Left ventricle myocardium superior (tissue), 1 donor: ENCODE measurements at regions not wholly inside any gene's neighbourhood (a gene's known extent, or its start where the extent isn't known, plus 50 kb on each side); places are given as distances from the start of the nearest gene placed in this dataset.

Source experiments
- ATAC-seq: fragments of 200-7000 bp; cut with Tn5 transposase; one replicate; pipeline ENCODE4 v1.9.1; 2020; ENCODE audit warnings: mild to moderate bottlenecking, moderate library complexity
- DNase-seq: peaks from one replicate; pipeline ENCODE4 v3.0.0-alpha.2; 2020
- intact Hi-C: fragments of 100-400 bp; cut with micrococcal nuclease; formaldehyde crosslinking; loops from one replicate; pipeline ENCODE4 v1.11.0; 2022
- donor health status: DM: no; HTN: yes; CAD: no; lungs with severe emphysema.

DNA sequence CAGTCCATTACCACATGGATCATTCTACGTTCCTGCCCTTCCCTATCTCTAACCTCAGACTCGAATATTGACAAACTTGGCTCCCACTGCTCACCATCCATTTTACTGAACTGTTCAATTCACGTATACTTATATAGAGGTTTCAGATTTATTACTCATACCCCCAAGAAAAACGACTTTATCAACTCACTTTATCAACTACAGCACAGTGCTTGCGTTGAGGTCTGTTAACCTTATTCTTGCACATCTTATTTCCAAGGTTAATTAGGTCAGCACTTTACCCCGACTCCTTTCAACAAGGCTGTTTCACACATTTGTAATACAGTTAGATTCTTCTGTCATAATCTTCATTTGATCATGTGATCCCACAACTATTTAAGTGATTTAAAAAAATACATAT, 162.3 kb upstream of the AHR start:
- ATAC-seq (no peak), DNase-seq (no peak)
- intact Hi-C loops, result no loop called here

DNA sequence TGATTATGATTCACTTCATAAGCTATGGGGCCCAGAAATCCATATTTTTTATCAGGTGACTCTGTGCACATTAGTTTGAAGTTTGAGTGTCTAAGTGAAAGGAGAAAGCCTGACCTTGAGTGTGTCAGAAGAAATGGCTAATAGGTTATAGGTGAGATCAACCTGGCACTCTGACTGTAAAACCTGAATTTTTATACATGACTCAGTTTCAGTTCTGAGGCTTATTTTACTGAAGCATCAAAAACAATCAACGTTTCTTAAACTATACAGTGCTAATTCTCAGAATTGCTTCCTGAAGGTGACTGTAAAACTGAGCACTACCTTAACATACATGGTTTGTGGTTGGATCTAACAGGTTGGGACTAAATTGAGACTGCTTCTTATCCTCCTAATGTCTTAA, 159.4 kb upstream of the AHR start:
- no peak for ATAC-seq
- no peak for DNase-seq
- intact Hi-C loops, result no loop called here

DNA sequence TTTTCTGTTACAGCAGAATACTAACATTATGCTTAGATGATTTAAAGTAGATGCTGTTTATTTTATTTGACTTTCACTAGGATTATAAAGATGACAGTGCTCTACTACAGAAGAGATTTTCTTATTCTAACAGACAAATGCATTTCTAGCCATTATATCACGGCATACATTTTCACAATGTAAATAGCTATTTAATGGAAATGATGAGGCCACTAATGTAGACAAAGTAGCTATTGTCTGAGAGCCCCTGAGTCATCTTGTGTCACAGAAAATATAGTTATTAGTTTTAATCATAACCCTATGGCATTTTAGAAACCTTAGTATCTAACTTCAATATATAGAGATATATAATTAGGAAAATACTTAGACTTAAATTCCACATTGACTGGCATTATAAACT, 158.0 kb upstream of the AHR start:
- no peak for ATAC-seq
- intact Hi-C loops, result no loop called here
- DNase-seq, result no peak

DNA sequence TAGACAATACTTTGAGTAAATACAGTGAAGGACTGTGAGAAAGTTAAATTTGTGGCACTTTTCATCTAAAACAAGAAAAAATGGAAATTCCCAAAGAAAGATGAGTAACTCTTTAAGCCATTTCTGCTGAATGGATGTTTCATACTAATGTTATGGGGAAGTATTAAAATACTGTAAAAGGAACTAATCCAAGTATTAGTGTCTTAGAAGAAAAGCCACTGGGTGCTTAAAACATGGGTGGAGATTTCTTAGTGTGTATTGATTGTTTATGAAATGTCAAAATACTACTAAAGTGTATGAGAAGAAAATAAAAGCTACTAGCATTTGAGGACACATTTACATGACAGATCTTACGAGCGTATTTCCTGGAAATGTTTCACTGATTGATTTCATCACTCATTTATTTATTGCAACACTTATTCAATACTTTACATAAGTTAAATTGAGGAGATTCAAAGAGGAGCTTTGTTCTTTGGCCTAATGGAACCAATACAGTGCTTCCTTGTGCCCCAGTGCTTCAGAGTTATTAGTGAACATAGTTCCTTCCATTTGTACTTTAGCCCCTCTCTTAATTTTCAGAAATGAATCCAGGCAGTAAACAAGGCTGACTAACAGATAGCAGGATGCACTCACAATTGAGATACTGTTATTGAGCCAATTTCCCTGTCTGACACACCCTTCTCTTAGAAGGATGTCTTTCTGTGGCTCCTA, 155.5 kb upstream of the AHR start:
- ATAC-seq, result no peak
- no peak for DNase-seq
- intact Hi-C loops, result no loop called here

DNA sequence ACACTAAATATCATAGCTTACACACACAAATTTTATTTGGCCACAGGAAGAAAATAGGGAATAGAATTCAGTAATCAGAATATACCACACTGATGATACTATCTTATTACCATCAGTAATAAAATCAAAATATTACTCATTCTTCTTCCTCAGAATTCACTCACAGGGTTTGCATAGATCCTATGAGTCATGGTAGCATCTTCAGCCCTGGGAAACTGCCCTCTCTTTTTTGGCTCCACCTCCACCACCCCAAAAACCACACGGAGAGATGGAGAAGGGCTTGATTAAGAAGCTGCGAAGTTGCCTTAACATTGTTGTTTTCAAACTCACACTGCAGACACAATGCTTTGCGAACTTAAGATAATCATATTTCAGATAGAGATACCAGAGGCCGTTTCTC, 154.1 kb upstream of the AHR start:
- intact Hi-C loops, result no loop called here
- ATAC-seq (no peak), DNase-seq (no peak)

DNA sequence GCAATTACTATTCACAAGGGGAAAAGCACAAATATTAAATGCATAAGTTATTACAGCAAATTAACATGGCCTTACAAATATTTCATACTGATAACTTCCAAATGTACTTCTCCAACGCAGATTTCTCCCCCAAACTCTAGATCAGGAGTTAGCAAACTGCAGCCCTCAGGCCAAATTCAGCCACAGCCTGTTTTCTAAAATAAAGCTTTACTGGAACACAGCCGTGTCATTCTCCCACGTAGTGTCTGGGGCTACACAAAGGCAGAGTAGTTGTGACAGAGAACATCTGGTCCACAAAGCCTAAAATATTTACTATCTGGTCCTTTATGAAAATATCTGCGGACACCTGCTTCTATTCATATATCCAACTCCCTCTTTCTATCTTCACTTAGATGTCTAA, 151.8 kb upstream of the AHR start:
- no peak for ATAC-seq

DNA sequence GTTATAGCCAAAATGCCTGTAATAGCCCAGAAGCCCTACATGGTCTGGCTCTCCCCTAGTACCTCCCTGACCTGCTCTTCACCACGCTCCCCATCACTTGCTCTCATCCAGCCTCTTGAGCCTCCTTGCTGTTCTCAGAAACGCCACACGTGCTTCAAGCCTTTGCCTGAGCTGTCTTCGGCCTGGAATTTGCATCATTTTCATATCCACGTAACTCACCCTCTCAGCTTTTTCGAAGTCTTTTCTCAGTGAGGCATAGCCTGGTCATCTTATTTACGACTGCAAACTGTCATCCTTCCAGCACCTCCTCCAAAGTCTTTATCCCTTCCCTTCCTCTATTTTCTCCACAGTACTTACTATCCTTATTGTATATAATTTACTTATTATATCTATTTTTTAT, 151.0 kb upstream of the AHR start:
- intact Hi-C loops, result no loop called here
- DNase-seq (no peak), ATAC-seq (no peak)

More for the DNA sequence above, 151.8 kb upstream of the AHR start:
- intact Hi-C loops, result no loop called here
- DNase-seq, result no peak

DNA sequence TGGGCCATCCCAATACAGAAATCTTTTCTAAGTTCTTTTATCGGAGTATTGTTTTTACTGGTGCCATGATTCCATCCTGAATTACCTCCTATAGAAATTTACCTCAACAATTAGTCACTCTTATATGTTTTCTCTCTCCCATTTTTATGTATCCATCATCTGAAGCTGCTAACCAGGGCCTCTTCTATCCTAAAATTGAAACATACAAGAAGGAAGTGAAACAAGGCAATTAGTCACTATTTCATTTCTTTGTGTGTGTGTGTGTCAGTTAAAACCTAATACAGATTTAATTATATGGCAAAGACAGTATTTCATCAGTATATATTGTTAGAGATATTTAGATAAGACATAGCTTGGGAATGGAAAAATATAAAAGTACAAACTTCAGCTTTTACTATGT, 148.4 kb upstream of the AHR start:
- intact Hi-C loops, result no loop called here
- no peak for DNase-seq
- ATAC-seq, result no peak

DNA sequence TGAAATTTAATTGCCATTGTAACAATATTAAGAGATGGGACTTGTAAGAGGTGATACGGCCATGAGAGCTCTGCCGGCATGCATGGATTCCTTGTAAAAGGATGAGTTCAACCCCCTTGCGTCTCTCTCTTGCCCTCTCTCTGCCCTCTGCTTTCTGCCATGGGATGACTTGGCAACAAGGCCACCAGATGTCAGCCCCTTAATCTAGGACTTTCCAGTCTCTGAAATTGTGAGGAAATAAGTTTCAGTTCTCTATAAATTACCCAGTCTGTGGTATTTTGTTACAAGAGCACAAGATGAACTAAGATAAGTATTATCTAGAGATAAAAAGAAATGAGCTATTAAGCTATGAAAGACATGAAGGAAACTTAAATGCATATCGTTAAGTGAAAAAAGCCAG, 145.7 kb upstream of the AHR start:
- no peak for DNase-seq
- intact Hi-C loops, result no loop called here
- ATAC-seq, result peak; percentile 47

DNA sequence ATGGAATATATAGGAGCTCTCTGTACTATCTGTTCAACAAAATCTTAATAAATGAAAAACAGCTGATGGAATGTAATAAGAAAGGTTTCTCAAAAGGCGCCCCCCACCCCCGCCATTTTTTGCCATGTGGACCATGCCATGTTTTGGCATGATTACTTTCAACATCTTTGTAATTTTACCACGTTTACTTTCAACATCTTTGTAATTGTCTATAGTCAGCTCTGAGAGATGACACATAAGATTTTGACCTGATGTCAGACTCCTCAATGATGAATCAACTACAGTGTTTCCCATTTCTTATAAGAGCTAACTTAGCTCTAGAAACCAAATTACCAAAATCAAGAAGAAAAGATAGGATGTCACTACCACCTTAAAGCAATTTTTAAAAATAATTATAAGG, 144.9 kb upstream of the AHR start:
- intact Hi-C loops, result no loop called here
- no peak for ATAC-seq
- no peak for DNase-seq

DNA sequence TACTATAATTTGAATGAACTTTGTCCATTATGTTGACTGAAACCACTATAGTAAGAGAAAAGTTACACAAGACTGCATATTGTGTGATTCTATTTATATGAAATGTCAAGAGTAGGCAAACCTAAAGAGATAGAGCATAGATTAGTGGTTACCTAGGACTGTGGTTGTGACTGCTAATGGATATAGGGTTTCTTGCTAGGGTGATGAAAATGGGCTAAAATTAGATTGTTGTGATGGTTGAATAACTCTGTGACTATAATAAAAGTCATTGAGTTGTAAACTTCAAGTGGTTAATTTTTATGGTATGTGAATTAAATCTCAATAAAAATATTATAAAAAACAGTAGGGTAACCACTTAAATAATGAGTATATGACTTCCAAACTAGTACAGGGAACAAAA, 142.9 kb upstream of the AHR start:
- intact Hi-C loops, result no loop called here
- no peak for ATAC-seq
- DNase-seq, result no peak

DNA sequence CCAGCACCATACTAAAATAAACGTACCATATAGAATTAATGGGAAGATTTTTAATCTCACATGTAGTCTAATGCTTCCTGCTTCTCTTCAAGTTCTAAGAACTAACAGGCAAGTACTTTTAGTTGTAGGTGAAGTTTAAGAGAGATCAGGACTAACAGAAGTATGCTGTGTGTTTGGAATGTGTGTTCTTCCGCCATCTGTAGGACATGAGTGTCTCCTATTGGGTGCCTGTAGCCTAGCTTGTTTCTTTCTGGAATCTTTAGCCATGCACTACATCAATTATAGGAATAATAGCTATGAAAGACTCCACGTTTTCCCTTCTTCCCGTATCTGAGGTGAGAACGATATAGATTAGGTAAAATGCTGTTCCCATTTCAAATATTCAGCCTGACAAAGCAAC, 140.2 kb upstream of the AHR start:
- no peak for DNase-seq
- ATAC-seq, result no peak
- intact Hi-C loops, result no loop called here

DNA sequence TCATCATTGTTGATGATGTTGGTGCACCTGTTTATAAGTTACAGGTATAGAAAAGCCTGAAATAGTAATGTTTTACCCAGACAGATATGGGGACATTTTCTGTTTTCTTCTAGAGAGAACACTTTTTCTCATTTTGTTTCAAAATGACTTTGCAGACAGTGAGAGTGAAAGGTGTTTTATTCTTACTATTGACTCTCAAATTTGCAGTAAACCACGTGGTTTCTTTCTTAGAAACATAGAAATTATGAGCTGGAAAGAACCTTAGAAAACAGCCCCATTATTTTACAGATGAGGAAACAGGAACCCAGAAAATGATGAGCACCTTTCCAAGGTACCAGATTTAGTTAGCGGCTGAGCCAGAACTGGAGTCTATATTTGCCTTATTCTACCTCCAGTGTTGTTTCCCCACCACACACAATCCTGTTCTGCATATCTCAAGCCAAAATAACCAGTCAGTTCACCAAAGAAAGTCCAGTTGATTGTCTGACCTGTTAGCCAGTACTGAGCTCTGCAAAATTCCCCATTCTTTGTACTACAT, 138.9 kb upstream of the AHR start:
- ATAC-seq (no peak), DNase-seq (no peak)
- intact Hi-C loops, result no loop called here

DNA sequence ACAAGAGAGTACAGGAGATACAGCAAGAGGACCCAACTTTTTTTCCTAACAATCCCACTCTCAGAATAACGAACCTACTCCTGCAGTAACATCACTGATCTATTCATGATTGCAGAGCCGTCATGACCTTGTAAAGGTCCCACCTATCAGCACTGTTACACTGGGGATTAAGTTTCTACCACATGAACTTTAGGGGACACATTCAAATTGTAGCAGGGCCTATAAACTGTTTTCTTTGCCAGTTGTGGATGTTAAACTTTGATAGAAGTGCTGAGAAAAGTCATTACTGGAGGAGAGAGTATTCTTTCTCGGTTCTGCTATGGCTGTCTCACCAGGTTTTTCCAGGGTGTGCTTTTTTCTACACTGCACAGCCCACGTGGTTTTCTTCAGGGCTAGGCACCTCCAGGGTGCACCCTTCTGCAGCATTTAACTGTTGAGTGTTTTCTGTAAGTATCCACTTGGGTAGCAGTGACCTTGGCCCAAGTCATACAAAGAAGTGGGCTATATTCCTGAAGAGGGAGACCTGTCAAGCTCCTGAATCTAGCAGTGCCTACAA, 131.6 kb upstream of the AHR start:
- no peak for ATAC-seq
- DNase-seq, result no peak
- intact Hi-C loops, result no loop called here

DNA sequence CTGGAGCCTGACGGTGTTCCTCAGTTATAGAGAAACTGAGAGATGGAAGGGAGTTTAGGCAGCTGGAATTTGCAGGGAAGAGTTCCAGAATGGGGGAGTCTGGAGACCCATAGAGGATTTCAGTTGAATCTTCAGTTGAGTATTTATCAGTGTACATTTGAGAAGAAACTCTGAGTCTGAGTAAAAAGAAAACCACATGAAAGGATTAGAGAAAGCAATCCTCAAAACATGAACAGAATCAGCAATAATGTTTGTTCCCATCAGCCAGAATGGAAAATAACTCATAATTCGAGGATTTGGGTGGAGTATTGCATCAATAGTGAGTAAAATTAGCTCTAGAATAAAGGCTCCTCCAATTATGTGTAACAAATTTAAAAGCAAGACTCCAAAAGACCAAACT, 130.0 kb upstream of the AHR start:
- DNase-seq (no peak), ATAC-seq (no peak)
- intact Hi-C loops, result no loop called here

DNA sequence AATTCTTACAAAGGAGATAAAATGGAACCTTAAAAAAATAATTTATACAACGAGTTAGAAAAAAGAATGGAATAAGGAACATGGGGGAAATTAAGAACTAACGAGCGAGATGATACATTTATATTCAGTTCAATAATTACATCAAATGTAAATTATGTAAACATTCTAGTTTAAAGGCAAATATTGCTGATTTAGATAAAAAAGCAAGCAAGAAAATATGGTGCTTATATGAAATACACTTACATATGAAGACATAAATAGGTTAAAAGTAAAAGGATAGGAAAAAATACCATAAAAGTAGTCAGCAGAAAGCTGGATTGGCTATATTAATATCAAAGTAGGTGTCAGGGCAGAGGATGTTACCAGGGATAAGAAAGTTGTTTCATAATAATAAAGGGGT, 127.0 kb upstream of the AHR start:
- DNase-seq (no peak), ATAC-seq (no peak)
- intact Hi-C loops, result no loop called here

DNA sequence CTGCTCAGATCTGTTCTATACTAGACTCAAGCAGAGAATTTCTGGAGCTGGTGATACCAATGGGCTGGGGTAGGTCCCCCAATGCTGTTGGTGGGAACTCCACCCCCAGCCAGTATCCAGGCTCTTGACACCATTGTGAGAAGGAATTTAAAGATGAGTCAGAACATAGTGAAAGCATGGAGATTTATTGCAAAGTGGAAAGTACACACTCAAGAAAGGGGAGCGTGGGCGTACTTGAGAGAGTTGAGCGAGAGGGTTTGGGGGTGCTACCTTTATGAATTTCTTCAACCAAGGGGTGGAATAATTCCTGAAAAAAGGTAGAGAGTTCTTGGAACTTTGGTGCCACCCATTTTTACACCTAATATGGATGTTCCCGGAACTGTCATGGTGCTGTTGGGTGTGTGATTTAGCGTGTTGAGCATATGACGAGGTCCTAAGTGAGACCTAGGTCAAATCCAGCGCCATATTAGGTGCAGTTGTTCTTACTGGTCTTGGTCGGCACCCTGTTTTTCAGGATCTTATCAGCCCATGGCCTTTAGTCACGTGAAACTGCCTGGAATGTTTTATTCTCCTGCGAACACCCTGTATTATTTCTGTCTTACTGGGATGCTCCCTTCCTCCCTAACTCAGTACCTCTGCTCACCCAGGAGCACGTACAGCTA, 122.0 kb upstream of the AHR start:
- no peak for ATAC-seq
- intact Hi-C loops, result no loop called here
- DNase-seq, result no peak

DNA sequence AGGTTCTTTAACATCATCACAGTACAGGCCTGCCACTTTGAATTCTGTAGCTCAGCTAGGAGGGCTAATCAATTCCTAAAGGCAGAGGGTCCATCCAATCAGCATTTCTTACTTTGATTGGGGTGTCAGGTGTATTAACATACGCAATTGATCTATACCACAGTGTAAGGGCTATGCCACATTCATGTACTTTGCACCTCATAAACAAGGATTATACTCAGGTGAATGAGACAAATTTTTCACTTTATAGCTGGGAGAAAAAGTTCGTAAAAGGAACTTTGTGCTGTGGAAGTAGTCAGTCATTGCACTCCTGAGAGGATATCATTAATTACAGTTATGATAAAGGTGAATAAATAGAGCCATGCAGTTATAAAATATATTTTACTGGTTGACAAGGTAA, 119.9 kb upstream of the AHR start:
- ATAC-seq, result no peak
- DNase-seq, result no peak
- intact Hi-C loops, result no loop called here

DNA sequence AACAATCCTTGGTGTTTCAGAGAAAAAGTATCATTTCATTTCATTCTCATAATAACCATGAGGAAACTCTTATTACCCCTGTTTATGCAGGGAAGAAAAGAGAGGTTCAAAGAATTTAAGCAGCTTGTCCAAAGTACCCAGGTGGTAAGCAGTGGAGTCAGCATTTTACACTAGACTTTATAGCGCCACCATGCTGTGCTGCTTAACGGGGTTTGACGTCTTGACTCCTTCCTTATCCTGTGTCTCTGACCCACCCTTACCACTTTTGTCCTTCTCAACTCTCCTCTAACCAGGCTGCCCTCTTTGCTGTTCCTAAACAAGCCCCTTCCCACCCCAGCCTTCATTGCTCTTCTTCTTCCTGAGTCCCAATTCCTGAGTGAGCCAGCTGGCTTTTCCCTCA, 117.0 kb upstream of the AHR start:
- no peak for ATAC-seq
- intact Hi-C loops, result no loop called here
- no peak for DNase-seq

DNA sequence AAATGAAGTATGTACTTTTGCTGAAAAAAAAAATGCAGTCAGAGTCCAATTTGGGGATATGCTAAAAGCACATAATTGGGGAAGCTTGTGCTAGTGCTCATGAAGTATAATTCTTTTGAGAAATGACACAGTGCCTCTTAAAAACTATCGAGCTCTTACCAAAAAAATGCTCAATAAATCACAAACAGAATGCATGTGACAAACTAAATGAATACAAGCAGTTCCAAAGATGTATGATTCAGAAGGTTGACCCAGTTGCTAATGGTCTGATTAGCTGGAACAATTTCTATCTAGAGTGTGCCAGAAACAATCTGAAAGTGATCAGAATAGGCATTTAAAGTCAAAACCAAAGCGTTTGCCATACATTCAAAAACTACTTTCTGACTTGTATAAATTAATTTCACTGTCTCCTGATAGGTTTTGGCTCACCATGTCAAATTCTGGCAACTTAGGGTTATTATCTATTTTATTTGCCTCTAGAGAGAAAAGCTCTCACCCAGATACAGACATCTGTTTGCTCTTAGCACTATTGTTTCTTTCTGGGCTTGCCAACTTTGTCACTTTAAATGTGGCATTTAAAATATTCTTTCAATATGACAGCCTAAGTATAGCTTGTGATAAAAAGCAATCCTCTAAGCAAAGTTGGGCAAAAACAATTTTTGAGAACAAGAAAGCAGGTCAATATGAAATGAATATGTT, 114.7 kb upstream of the AHR start:
- intact Hi-C loops, result no loop called here

More for the DNA sequence above, 114.7 kb upstream of the AHR start:
- ATAC-seq (peak; percentile 67), DNase-seq (no peak)
